ENCODE measurements at regions not wholly inside any gene's neighbourhood (a gene's known extent, or its start where the extent isn't known, plus 50 kb on each side); places are given as distances from the start of the nearest gene placed in this dataset.

DNA sequence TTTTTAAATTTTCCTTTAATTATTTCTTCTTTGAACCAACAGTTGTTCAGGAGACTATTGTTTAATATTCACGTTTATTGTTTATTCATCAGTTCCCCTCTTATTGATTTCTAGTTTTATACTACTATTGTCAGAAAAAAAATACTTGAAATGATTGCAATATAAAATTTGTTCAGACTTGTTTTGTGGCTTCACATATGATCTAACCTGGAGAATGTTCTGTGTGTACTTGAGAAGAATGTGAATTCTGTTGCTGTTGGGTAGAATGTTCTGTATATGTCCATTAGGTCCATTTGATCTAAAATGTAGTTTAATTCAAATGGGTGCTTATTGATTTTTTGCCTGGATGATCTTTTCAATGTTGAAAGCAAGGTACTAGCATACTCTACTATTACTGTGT is 408.7 kb upstream of the RIOK2 start:
- H3K4me3 ChIP-seq (ENCODE audit: low read depth, low read length): no peak overlapping the region
- no peak for DNase-seq (ENCODE audit: low read depth)
- in situ Hi-C loops (cut with HindIII; ENCODE audit: low sequenced_read_pairs): no loop called here
- TF ChIP-seq, protein P1, sequence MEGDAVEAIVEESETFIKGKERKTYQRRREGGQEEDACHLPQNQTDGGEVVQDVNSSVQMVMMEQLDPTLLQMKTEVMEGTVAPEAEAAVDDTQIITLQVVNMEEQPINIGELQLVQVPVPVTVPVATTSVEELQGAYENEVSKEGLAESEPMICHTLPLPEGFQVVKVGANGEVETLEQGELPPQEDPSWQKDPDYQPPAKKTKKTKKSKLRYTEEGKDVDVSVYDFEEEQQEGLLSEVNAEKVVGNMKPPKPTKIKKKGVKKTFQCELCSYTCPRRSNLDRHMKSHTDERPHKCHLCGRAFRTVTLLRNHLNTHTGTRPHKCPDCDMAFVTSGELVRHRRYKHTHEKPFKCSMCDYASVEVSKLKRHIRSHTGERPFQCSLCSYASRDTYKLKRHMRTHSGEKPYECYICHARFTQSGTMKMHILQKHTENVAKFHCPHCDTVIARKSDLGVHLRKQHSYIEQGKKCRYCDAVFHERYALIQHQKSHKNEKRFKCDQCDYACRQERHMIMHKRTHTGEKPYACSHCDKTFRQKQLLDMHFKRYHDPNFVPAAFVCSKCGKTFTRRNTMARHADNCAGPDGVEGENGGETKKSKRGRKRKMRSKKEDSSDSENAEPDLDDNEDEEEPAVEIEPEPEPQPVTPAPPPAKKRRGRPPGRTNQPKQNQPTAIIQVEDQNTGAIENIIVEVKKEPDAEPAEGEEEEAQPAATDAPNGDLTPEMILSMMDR (IDR thresholded peaks at IDR 0.05; ENCODE audit: low read depth, low read length, missing control alignments): no peak

DNA sequence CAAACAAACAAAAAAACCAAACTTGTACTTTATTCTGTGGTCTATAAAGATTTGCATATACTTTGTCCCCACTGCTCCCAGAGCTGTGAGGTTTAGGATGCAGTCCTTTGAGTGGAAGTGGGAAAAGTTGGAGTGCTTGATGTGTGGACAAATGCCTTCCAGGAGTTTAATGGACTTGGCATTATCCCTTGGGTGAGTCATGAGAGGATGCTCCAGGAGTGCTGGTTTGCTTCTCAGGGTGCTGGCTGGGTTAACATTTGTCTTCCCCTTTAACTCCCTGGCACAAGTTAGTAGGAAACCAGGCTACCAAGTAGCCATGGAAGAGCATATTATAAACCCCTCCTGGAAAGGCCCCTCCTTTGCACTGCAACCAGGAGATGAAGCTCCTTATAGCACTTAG is 417.4 kb upstream of the RIOK2 start:
- TF ChIP-seq, protein P1 (IDR thresholded peaks at IDR 0.05; ENCODE audit: low read depth, low read length, missing control alignments): no peak
- H3K4me3 ChIP-seq (ENCODE audit: low read depth, low read length): no peak overlapping the region
- in situ Hi-C loops (cut with HindIII; ENCODE audit: low sequenced_read_pairs): no loop called here
- no peak for DNase-seq (ENCODE audit: low read depth)

DNA sequence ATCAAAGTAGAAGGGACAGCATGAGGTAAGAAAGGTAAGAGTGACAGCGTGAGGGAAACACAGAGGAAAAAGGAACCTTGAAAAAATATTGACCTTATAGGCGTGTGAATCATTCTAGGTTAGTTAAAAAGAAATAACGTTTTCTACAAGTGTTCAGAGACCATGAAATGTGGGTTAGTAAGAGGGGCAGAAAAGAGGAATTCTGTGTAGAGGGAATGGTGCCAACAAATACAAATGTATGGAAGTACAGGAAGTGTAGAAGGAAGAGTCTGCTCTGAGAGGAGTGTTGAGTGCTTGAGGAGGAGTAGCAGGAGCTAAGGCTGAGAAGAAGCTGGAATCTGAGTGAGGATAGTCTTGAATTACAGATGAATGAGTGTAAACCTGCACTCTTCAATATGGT is 418.6 kb upstream of the RIOK2 start:
- H3K4me3 ChIP-seq (ENCODE audit: low read depth, low read length): no peak overlapping the region
- in situ Hi-C loops (cut with HindIII; ENCODE audit: low sequenced_read_pairs): no loop called here
- TF ChIP-seq, protein P1 (IDR thresholded peaks at IDR 0.05; ENCODE audit: low read depth, low read length, missing control alignments): no peak
- no peak for DNase-seq (ENCODE audit: low read depth)

DNA sequence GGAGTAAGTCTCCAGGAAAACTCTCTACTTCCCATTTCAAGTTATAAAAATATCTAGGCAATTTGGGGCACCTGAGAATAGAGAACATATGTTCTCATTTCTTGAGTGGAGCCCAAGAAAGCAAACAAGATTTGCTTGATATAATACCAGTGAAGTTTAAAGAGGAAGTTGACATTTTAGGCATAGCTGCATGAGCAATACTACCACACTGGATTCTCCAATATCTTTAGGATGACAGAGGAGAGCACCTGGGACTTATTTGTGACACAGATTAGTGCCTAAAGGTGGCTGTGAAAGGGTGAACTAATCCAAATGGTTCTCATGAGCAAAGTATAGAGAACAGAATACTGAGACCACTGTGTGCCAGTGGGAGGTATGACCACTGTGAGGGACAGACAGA is 423.5 kb upstream of the RIOK2 start:
- TF ChIP-seq, protein P1 (IDR thresholded peaks at IDR 0.05; ENCODE audit: low read depth, low read length, missing control alignments): no peak

DNA sequence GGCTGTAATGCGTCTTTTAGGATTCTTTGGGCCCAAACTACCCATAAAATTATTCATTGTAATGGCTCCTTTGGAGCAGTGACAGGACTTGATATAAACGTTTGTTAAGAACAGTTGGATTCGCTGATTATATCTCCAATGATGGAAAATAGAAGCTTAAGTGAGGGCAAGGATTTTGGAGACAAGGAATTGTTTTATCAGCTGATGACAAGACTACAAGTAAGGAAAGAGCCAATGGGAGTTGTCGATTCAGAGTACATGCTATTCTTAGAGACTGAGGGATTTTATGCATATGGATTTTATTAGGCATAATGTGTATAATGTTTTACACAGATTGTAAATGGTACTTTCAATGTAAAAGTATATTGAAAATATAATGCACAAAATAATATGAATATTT is 425.5 kb upstream of the RIOK2 start:
- in situ Hi-C loops (cut with HindIII; ENCODE audit: low sequenced_read_pairs): no loop called here
- TF ChIP-seq, protein P1 (IDR thresholded peaks at IDR 0.05; ENCODE audit: low read depth, low read length, missing control alignments): no peak
- H3K4me3 ChIP-seq (ENCODE audit: low read depth, low read length): no peak overlapping the region
- no peak for DNase-seq (ENCODE audit: low read depth)

More for the DNA sequence above, 423.5 kb upstream of the RIOK2 start:
- DNase-seq (ENCODE audit: low read depth): no peak
- no peak overlapping the region for H3K4me3 ChIP-seq (ENCODE audit: low read depth, low read length)
- in situ Hi-C loops (cut with HindIII; ENCODE audit: low sequenced_read_pairs): no loop called here

DNA sequence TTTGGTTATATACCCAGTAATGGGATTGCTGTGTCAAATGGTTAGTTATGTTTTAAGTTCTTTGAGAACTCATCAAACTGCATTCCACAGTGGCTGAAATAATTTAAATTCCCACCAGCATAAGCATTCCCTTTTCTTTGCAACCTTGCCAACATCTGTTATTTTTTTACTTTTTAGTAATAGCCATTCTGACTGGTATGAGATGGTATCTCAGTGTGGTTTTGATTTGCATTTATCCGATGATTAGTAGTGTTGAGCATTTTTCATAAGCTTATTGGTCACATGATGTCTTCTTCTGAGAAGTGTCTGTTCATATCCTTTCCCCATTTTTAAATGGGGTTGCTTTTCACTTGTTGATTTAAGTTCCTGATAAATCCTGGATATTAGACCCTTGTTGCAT is 435.7 kb upstream of the RIOK2 start:
- in situ Hi-C loops (cut with HindIII; ENCODE audit: low sequenced_read_pairs): no loop called here
- peak; percentile 31 for DNase-seq (ENCODE audit: low read depth)
- TF ChIP-seq, protein P1 (IDR thresholded peaks at IDR 0.05; ENCODE audit: low read depth, low read length, missing control alignments): no peak
- H3K4me3 ChIP-seq (ENCODE audit: low read depth, low read length): no peak overlapping the region

DNA sequence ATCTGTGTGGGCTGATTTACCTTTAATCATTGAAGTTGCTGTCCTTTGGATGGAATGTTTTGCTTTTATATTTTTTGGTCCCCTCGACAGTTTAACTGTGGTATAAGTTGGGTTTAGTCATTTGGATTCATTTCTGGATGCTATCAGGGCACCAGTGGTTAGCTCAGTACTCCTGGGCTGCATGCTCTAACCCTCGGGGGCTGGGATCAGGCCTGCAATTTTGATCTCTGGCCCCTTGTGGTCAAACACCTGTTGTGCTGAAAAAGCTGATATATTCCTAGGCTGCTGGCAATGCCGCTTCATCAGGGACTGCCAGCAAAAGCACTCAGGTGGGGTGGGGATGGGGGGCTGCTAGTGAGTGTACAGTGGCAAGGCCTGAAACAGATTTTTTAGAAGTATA is 440.4 kb upstream of the RIOK2 start:
- TF ChIP-seq, protein P1 (IDR thresholded peaks at IDR 0.05; ENCODE audit: low read depth, low read length, missing control alignments): no peak
- no peak for DNase-seq (ENCODE audit: low read depth)
- in situ Hi-C loops (cut with HindIII; ENCODE audit: low sequenced_read_pairs): no loop called here
- no peak overlapping the region for H3K4me3 ChIP-seq (ENCODE audit: low read depth, low read length)

Data from astrocyte of the cerebellum (primary cell).